Colonic mucosa (tissue), 4 donors: ENCODE measurements at regions not wholly inside any gene's neighbourhood (a gene's known extent, or its start where the extent isn't known, plus 50 kb on each side); places are given as distances from the start of the nearest gene placed in this dataset.

ENCODE experiments used
- DNase-seq: peaks from one replicate; pipeline ENCODE4 v3.0.0-alpha.2; 2020
- H3K27ac ChIP-seq: fragments of 200-600 bp; one replicate; pipeline ENCODE4 v1.8.0; 2021
- H3K27me3 ChIP-seq: fragments of 200-600 bp; one replicate; pipeline ENCODE4 v1.8.0; 2021
- H3K36me3 ChIP-seq: fragments of 200-600 bp; one replicate; pipeline ENCODE4 v1.8.0; 2021
- H3K4me1 ChIP-seq: fragments of 200-600 bp; one replicate; pipeline ENCODE4 v1.8.0; 2021; ENCODE audit warnings: mild to moderate bottlenecking
- H3K4me3 ChIP-seq: fragments of 200-600 bp; one replicate; pipeline ENCODE4 v1.8.0; 2021
- H3K9ac ChIP-seq, 2 donors: one replicate each; pipeline ENCODE4 v1.7.0; 2013; ENCODE audit warnings: control low read depth in 2 of 2, low read depth in 2 of 2, low read length in 2 of 2
- H3K9me3 ChIP-seq: fragments of 200-600 bp; one replicate; pipeline ENCODE4 v1.8.0; 2021
- intact Hi-C: fragments of 100-400 bp; cut with DNase I; formaldehyde crosslinking; loops from one replicate; pipeline ENCODE4 v1.14.1; 2022
- TF ChIP-seq, protein P1 (sequence below): fragments of 200-600 bp; IDR thresholded peaks from one replicate; pipeline ENCODE4 v1.8.0; 2022; ENCODE audit warnings: antibody characterized with exemption, mild to moderate bottlenecking
- donor health status: healthy.
- donor health status: DM: no; HTN: no; CAD: no.
- donor health status: DM: no; HTN: no; CAD: no.

DNA sequence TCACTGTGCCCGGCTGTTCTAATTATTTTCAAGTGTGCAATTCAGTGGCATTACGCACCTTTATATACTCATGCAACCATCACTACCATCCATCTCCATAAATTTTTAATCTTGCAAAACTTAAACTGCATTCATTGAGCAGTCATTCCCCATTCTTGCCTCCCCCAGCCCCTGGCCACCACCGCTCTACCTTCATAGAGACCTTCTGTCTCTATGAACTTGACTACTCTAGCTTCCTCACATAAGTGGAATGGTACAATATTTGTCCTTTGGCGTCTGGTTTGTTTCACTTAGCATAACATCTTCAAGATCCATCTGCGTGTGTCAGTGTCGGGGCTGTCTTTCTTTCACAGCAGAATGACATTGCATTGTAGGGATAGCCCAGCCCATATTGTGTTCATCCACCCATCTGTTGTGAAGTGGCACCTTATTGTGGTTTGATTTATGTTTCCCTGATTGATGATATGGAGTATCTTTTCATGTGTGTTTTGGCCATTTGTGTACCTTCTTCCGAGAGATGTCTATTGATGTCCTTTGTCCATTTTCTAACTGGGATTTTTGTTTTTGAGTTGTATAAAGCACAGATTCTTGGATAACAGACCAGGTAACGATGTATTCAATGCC lies 64.8 kb upstream of the FLT1 start:
- no peaks in the 10 kb centered on the region for H3K4me1 ChIP-seq
- no peaks in the 10 kb centered on the region for H3K9me3 ChIP-seq
- no peak overlapping the region for H3K27ac ChIP-seq
- H3K9ac ChIP-seq, result no peak overlapping the region
- no peak for DNase-seq
- TF ChIP-seq, protein P1, sequence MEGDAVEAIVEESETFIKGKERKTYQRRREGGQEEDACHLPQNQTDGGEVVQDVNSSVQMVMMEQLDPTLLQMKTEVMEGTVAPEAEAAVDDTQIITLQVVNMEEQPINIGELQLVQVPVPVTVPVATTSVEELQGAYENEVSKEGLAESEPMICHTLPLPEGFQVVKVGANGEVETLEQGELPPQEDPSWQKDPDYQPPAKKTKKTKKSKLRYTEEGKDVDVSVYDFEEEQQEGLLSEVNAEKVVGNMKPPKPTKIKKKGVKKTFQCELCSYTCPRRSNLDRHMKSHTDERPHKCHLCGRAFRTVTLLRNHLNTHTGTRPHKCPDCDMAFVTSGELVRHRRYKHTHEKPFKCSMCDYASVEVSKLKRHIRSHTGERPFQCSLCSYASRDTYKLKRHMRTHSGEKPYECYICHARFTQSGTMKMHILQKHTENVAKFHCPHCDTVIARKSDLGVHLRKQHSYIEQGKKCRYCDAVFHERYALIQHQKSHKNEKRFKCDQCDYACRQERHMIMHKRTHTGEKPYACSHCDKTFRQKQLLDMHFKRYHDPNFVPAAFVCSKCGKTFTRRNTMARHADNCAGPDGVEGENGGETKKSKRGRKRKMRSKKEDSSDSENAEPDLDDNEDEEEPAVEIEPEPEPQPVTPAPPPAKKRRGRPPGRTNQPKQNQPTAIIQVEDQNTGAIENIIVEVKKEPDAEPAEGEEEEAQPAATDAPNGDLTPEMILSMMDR, result no peak
- H3K4me3 ChIP-seq, result no peak overlapping the region
- no peaks in the 10 kb centered on the region for H3K27me3 ChIP-seq
- H3K36me3 ChIP-seq, result no peaks in the 10 kb centered on the region
- intact Hi-C loops, result no loop called here

DNA sequence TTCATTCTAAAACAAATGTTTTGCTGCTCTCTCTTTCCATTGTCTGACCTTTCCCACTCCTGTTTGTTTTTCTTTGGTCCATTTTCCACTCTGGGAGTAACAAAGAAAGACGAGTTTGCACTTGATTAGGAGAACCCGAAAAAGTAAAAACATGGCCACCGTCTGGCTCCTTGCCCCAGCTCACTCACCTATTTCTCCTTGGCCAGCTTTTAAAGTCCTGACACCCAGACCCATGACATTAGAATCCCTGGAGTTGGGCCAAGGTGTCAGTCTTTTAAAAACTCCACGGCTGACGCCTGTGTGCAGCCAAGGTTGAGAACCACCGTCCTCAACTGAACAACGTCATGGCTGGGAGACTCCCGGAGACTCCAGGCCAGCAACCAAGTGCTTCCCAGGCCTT lies 63.6 kb upstream of the FLT1 start:
- no peaks in the 10 kb centered on the region for H3K4me1 ChIP-seq
- H3K9me3 ChIP-seq, result no peaks in the 10 kb centered on the region
- no peaks in the 10 kb centered on the region for H3K27me3 ChIP-seq
- no peak overlapping the region for H3K4me3 ChIP-seq
- intact Hi-C loops, result no loop called here
- TF ChIP-seq, protein P1, result no peak
- DNase-seq, result no peak
- no peak overlapping the region for H3K9ac ChIP-seq
- H3K27ac ChIP-seq, result no peak overlapping the region
- no peaks in the 10 kb centered on the region for H3K36me3 ChIP-seq

- no peak overlapping the region for H3K27ac ChIP-seq
- TF ChIP-seq, protein P1, result no peak
- H3K9me3 ChIP-seq, result no peaks in the 10 kb centered on the region
- H3K27me3 ChIP-seq, result no peaks in the 10 kb centered on the region
- no peak for DNase-seq
- no peaks in the 10 kb centered on the region for H3K4me1 ChIP-seq
- H3K4me3 ChIP-seq, result no peak overlapping the region
- intact Hi-C loops, result no loop called here
- no peak overlapping the region for H3K9ac ChIP-seq
- no peaks in the 10 kb centered on the region for H3K36me3 ChIP-seq
These were observed 63.0 kb upstream of the FLT1 start for GRCh38 chr13:28557725-28558520.

DNA sequence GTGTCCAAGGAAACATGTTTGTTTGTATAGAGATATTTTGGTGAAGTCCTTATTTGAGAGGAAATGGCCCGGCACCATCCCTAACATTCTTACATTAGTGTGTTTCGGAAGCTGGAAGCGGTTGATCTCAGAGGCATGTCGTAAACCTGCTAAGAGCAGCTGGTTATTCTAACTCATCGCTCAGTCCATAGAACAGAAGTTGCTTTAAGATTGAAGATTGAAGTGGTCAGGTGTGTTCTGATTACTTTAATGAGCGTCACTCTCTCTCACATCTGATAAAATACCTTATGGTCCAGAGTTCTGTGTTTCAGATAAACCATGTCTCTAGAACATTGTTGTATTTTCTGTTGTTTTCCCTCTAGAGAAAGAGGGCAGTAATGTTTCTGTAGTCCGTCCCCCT lies 60.2 kb upstream of the FLT1 start:
- Histone ChIP-seq H3K9me3 (no peaks in the 10 kb centered on the region), H3K27me3 (no peaks in the 10 kb centered on the region), H3K4me3 (no peak overlapping the region), H3K36me3 (no peaks in the 10 kb centered on the region), H3K4me1 (no peaks in the 10 kb centered on the region), H3K9ac (no peak overlapping the region), H3K27ac (no peak overlapping the region)
- TF ChIP-seq, protein P1, result no peak
- no peak for DNase-seq
- intact Hi-C loops, result no loop called here

DNA sequence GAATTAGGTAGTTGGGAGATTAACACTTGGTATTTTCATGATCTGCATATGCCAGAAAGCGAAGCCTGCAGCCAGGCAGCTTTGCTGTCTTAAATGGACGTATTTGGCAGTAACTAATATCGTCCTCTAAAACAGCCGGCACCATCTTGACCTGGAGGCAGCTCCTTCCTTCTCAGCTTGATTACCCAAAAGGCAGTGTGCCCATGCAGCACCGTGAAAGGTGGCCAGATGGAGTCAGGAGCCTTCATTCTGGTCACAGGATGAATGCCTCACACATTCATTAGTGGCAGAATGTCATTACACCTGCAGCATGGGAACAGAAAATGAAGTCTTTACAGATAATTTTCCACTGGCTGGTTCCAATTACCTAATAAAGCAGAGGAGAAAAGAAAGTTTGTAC lies 59.0 kb upstream of the FLT1 start:
- no peaks in the 10 kb centered on the region for H3K27me3 ChIP-seq
- H3K4me3 ChIP-seq, result no peak overlapping the region
- H3K9ac ChIP-seq, result no peak overlapping the region
- no peak overlapping the region for H3K27ac ChIP-seq
- DNase-seq, result no peak
- no peaks in the 10 kb centered on the region for H3K4me1 ChIP-seq
- intact Hi-C loops, result no loop called here
- TF ChIP-seq, protein P1, result no peak
- no peaks in the 10 kb centered on the region for H3K36me3 ChIP-seq
- H3K9me3 ChIP-seq, result no peaks in the 10 kb centered on the region
